Left renal pelvis (tissue), 4 donors: ENCODE measurements at regions not wholly inside any gene's neighbourhood (a gene's known extent, or its start where the extent isn't known, plus 50 kb on each side); places are given as distances from the start of the nearest gene placed in this dataset.

ENCODE experiments used
- DNase-seq, 4 donors: peaks; one replicate each; pipeline ENCODE4 v3.0.0-alpha.2; 2013; ENCODE audit warnings: low read depth in 4 of 4, low spot score in 3 of 4

- no peak for DNase-seq
Measured at GRCh38 chr1:30638811-30639210, 84.6 kb downstream of the MATN1 start.

- no peak for DNase-seq
Measured at GRCh38 chr1:30638086-30638485, 85.3 kb downstream of the MATN1 start.

- no peak for DNase-seq
Measured at GRCh38 chr1:30637183-30637980, 86.0 kb downstream of the MATN1 start.

- DNase-seq: no peak
Measured at GRCh38 chr1:30636621-30637020, 86.8 kb downstream of the MATN1 start.

- no peak for DNase-seq
Measured at GRCh38 chr1:30635391-30635975, 87.9 kb downstream of the MATN1 start.

GRCh38 chr1:30634507-30634906, 88.9 kb downstream of the MATN1 start:
- no peak for DNase-seq

- DNase-seq: no peak
Measured at GRCh38 chr1:30633294-30633693, 90.1 kb downstream of the MATN1 start.

GRCh38 chr1:30632481-30632880, 90.9 kb downstream of the MATN1 start:
- no peak for DNase-seq

GRCh38 chr1:30631700-30632099, 91.7 kb downstream of the MATN1 start:
- DNase-seq: no peak

- no peak for DNase-seq
Measured at GRCh38 chr1:30629501-30629900, 93.9 kb downstream of the MATN1 start.

GRCh38 chr1:30627994-30628393, 95.4 kb downstream of the MATN1 start:
- DNase-seq: no peak

GRCh38 chr1:30627206-30627605, 96.2 kb downstream of the MATN1 start:
- no peak for DNase-seq

GRCh38 chr1:30623431-30623830, 100.0 kb downstream of the MATN1 start:
- no peak for DNase-seq

- no peak for DNase-seq
Measured at GRCh38 chr1:30619619-30620018, 103.8 kb downstream of the MATN1 start.

- DNase-seq: no peak
Measured at GRCh38 chr1:30618335-30618747, 105.0 kb downstream of the MATN1 start.

- no peak for DNase-seq
Measured at GRCh38 chr1:30616759-30617158, 106.6 kb downstream of the MATN1 start.

GRCh38 chr1:30615816-30616590, 107.4 kb downstream of the MATN1 start:
- DNase-seq: no peak

- no peak for DNase-seq
Measured at GRCh38 chr1:30615076-30615795, 108.1 kb downstream of the MATN1 start.

GRCh38 chr1:30613188-30613587, 110.2 kb downstream of the MATN1 start:
- DNase-seq: no peak

- DNase-seq: no peak
Measured at GRCh38 chr1:30612536-30613065, 110.8 kb downstream of the MATN1 start.
